B cell (primary cell): ENCODE measurements at regions not wholly inside any gene's neighbourhood (a gene's known extent, or its start where the extent isn't known, plus 50 kb on each side); places are given as distances from the start of the nearest gene placed in this dataset.

Source experiments
- CTCF ChIP-seq: fragments of 200-600 bp; IDR thresholded peaks from one replicate; pipeline ENCODE4 v1.8.0; 2022; ENCODE audit warnings: antibody characterized with exemption, mild to moderate bottlenecking
- EZH2 ChIP-seq: IDR thresholded peaks from 2 replicates; pipeline ENCODE4 v1.6.1; 2012; ENCODE audit warnings: borderline replicate concordance, low read depth, mild to moderate bottlenecking, moderate library complexity, low read length; ENCODE audit not compliant: insufficient read depth, poor library complexity, severe bottlenecking

- no peak for TF ChIP-seq CTCF
- no peak for TF ChIP-seq EZH2
Observed at GRCh38 chr11:80898910-80899309, 1458.1 kb upstream of the TENM4 start.
